ENCODE measurements at regions not wholly inside any gene's neighbourhood (a gene's known extent, or its start where the extent isn't known, plus 50 kb on each side); places are given as distances from the start of the nearest gene placed in this dataset.

DNA sequence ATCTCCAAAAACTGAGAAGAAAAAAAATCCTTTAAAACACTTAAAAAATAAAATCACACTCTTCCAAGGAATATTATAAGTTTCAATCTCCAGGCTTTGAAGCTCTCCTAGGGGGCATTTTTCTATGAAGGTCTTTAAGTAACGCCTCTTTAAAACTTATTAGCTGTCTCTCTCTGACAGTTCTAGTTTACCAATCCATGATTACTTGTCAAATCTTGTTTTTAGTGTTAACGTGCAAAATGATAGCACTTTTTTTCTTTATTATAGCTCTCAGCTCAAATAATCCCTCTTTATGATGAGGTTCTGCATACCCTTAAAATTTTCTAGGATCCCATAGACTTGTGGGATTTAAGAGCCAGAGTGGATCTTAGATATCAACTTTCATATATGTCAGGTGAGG is 369.0 kb downstream of the DOK5 start:
- TF ChIP-seq, protein P1, sequence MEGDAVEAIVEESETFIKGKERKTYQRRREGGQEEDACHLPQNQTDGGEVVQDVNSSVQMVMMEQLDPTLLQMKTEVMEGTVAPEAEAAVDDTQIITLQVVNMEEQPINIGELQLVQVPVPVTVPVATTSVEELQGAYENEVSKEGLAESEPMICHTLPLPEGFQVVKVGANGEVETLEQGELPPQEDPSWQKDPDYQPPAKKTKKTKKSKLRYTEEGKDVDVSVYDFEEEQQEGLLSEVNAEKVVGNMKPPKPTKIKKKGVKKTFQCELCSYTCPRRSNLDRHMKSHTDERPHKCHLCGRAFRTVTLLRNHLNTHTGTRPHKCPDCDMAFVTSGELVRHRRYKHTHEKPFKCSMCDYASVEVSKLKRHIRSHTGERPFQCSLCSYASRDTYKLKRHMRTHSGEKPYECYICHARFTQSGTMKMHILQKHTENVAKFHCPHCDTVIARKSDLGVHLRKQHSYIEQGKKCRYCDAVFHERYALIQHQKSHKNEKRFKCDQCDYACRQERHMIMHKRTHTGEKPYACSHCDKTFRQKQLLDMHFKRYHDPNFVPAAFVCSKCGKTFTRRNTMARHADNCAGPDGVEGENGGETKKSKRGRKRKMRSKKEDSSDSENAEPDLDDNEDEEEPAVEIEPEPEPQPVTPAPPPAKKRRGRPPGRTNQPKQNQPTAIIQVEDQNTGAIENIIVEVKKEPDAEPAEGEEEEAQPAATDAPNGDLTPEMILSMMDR (conservative IDR thresholded peaks at IDR 0.05): no peak
- no peak for TF ChIP-seq EZH2 (IDR thresholded peaks at IDR 0.05; ENCODE audit: low read depth)

Measured in PC-9 (cell line).